Smooth muscle cell (in vitro differentiated cells): ENCODE measurements at regions not wholly inside any gene's neighbourhood (a gene's known extent, or its start where the extent isn't known, plus 50 kb on each side); places are given as distances from the start of the nearest gene placed in this dataset.

Experiments
- DNase-seq: peaks from one replicate; lab custom pipeline; 2025; ENCODE audit not compliant: unreplicated experiment; lab: John Stamatoyannopoulos, UW
- H2AFZ ChIP-seq: fragments of 200-600 bp; sonication (generic); 2 replicates; pipeline ENCODE4 v1.6.0; 2016; ENCODE audit warnings: antibody characterized with exemption, low read depth, mild to moderate bottlenecking
- H3F3A ChIP-seq: fragments of 200-600 bp; sonication (generic); 2 replicates; pipeline ENCODE4 v1.6.0; 2017; ENCODE audit warnings: antibody characterized with exemption, low read depth
- H3K27ac ChIP-seq: fragments of 200-600 bp; sonication (generic); 2 replicates; pipeline ENCODE4 v1.5.1; 2016; ENCODE audit warnings: low read depth, mild to moderate bottlenecking
- H3K27me3 ChIP-seq: fragments of 200-600 bp; sonication (generic); 2 replicates; pipeline ENCODE4 v1.6.1; 2016; ENCODE audit warnings: low read depth, mild to moderate bottlenecking
- H3K36me3 ChIP-seq: fragments of 200-600 bp; sonication (generic); 2 replicates; pipeline ENCODE4 v1.5.1; 2016; ENCODE audit warnings: low read depth
- H3K4me1 ChIP-seq: fragments of 200-600 bp; sonication (generic); 2 replicates; pipeline ENCODE4 v1.5.1; 2016; ENCODE audit warnings: low read depth
- H3K4me2 ChIP-seq: fragments of 200-600 bp; sonication (generic); 2 replicates; pipeline ENCODE4 v1.6.0; 2016; ENCODE audit warnings: mild to moderate bottlenecking
- H3K4me3 ChIP-seq: fragments of 200-600 bp; sonication (generic); 2 replicates; pipeline ENCODE4 v1.5.1; 2016; ENCODE audit warnings: mild to moderate bottlenecking
- H3K79me2 ChIP-seq: fragments of 200-600 bp; sonication (generic); 2 replicates; pipeline ENCODE4 v1.6.0; 2016; ENCODE audit warnings: low read depth, mild to moderate bottlenecking
- H3K9ac ChIP-seq: fragments of 200-600 bp; sonication (generic); 2 replicates; pipeline ENCODE4 v1.6.0; 2016; ENCODE audit warnings: low read depth
- H3K9me3 ChIP-seq: fragments of 200-600 bp; sonication (generic); replicated peaks from 2 replicates; pipeline ENCODE4 v1.5.1; 2016; ENCODE audit warnings: low read depth
- H4K20me1 ChIP-seq: fragments of 200-600 bp; sonication (generic); 2 replicates; pipeline ENCODE4 v1.6.0; 2016; ENCODE audit warnings: low read depth
- CTCF ChIP-seq: fragments of 200-600 bp; sonication (generic); IDR thresholded peaks from 2 replicates; pipeline ENCODE4 v1.5.1; 2017; ENCODE audit warnings: borderline replicate concordance, mild to moderate bottlenecking, antibody characterized with exemption; ENCODE audit not compliant: insufficient read depth, poor library complexity, severe bottlenecking
- WGBS: methylation state at CpG from one replicate; pipeline ENCODE4 v1.1.7; 2016; ENCODE audit warnings: low lambda C conversion rate; 5-methylcytosine and 5-hydroxymethylcytosine counted together

- peaks cover 12% of the 10 kb centered on the region for H3F3A ChIP-seq
- H3K4me1 ChIP-seq = peaks cover 11% of the 10 kb centered on the region
- no peaks in the 10 kb centered on the region for H3K79me2 ChIP-seq
- WGBS = 51% methylated on average over 2 of the region's 2 CpGs
- no peak for TF ChIP-seq CTCF
- H2AFZ ChIP-seq = peak overlapping the region; percentile 91
- H3K36me3 ChIP-seq = no peaks in the 10 kb centered on the region
- H3K9me3 ChIP-seq = no peaks in the 10 kb centered on the region
- peak overlapping the region; percentile 45 for H3K9ac ChIP-seq
- peak overlapping the region; percentile 86 for H3K27ac ChIP-seq
- H4K20me1 ChIP-seq = no peaks in the 10 kb centered on the region
- DNase-seq = no peak
- peak overlapping the region; percentile 67 for H3K4me2 ChIP-seq
- no peak overlapping the region for H3K4me3 ChIP-seq
- H3K27me3 ChIP-seq = no peaks in the 10 kb centered on the region
These were observed 203.8 kb upstream of the MAP3K7 start for GRCh38 chr6:90790696-90791095.

- Histone ChIP-seq H3K36me3 (no peaks in the 10 kb centered on the region), H3K79me2 (no peaks in the 10 kb centered on the region), H3K9ac (no peak overlapping the region), H3K27me3 (no peaks in the 10 kb centered on the region), H3K4me1 (peaks cover 11% of the 10 kb centered on the region), H3F3A (peaks cover 12% of the 10 kb centered on the region), H3K4me3 (no peak overlapping the region), H3K27ac (peak overlapping the region; percentile 86), H3K9me3 (no peaks in the 10 kb centered on the region), H2AFZ (peak overlapping the region; percentile 73), H4K20me1 (no peaks in the 10 kb centered on the region), H3K4me2 (peak overlapping the region; percentile 67)
- no peak for DNase-seq
- 8% methylated on average over 7 of the region's 7 CpGs for WGBS
- no peak for TF ChIP-seq CTCF
These were observed 203.2 kb upstream of the MAP3K7 start for GRCh38 chr6:90790058-90790457.

GRCh38 chr6:90788781-90789180 lies 201.9 kb upstream of the MAP3K7 start:
- Histone ChIP-seq H3K27ac (no peak overlapping the region), H3K27me3 (no peaks in the 10 kb centered on the region), H3K36me3 (no peaks in the 10 kb centered on the region), H4K20me1 (no peaks in the 10 kb centered on the region), H3K79me2 (no peaks in the 10 kb centered on the region), H3F3A (peaks cover 12% of the 10 kb centered on the region), H2AFZ (no peak overlapping the region), H3K4me2 (no peak overlapping the region), H3K4me1 (peaks cover 11% of the 10 kb centered on the region), H3K4me3 (no peak overlapping the region), H3K9ac (no peak overlapping the region), H3K9me3 (no peaks in the 10 kb centered on the region)
- 90% methylated on average over 4 of the region's 4 CpGs for WGBS
- TF ChIP-seq CTCF = no peak
- no peak for DNase-seq

- peaks cover 11% of the 10 kb centered on the region for H3K4me1 ChIP-seq
- H3K27ac ChIP-seq = no peak overlapping the region
- no peaks in the 10 kb centered on the region for H4K20me1 ChIP-seq
- H3K27me3 ChIP-seq = peaks cover 5% of the 10 kb centered on the region
- no peak for DNase-seq
- 57% methylated on average over 3 of the region's 3 CpGs for WGBS
- no peaks in the 10 kb centered on the region for H3K9me3 ChIP-seq
- no peaks in the 10 kb centered on the region for H3K79me2 ChIP-seq
- H3K4me3 ChIP-seq = no peak overlapping the region
- no peak for TF ChIP-seq CTCF
- H3K36me3 ChIP-seq = no peaks in the 10 kb centered on the region
- no peak overlapping the region for H3K4me2 ChIP-seq
- H3F3A ChIP-seq = peaks cover 12% of the 10 kb centered on the region
- no peak overlapping the region for H3K9ac ChIP-seq
- H2AFZ ChIP-seq = no peak overlapping the region
These were observed 200.6 kb upstream of the MAP3K7 start for GRCh38 chr6:90787446-90787845.
